PC-9 (cell line): ENCODE measurements at regions not wholly inside any gene's neighbourhood (a gene's known extent, or its start where the extent isn't known, plus 50 kb on each side); places are given as distances from the start of the nearest gene placed in this dataset.

ENCODE experiments used
- BruUV-seq: library from RNA; stranded (reverse); fragments of 400-500 nt; replicated peaks from 2 replicates; lab custom pipeline; 2021; lab: Mats Ljungman, UMichigan
- CTCF ChIA-PET: fragments of 300-600 bp; sonication (Branson Sonifier 250); formaldehyde crosslinking; loops from one replicate; lab custom pipeline; 2022; ENCODE audit warnings: antibody characterized with exemption; lab: Charles Lee
- POLR2A ChIA-PET: fragments of 300-600 bp; sonication (Branson Sonifier 250); formaldehyde crosslinking; loops from one replicate; lab custom pipeline; 2022; ENCODE audit warnings: antibody characterized with exemption; ENCODE audit not compliant: unreplicated experiment; lab: Charles Lee
- DNase-seq, 2 experiments: peaks; one replicate each; pipeline versions ENCODE4 v3.0.0 to v3.0.0-alpha.2; 2015 to 2022; ENCODE audit warnings: mixed read lengths in 1 of 2
- H2AFZ ChIP-seq: fragments of 200-600 bp; sonication (generic); 2 replicates; pipeline ENCODE4 v1.8.1; 2017; ENCODE audit warnings: antibody characterized with exemption
- H3F3A ChIP-seq: fragments of 200-600 bp; sonication (generic); 2 replicates; pipeline ENCODE4 v1.8.1; 2017; ENCODE audit warnings: antibody characterized with exemption, mild to moderate bottlenecking, low read depth; ENCODE audit not compliant: insufficient read depth
- H3K27ac ChIP-seq: fragments of 200-600 bp; sonication (generic); 2 replicates; pipeline ENCODE4 v1.6.1; 2016; ENCODE audit warnings: mixed run types
- H3K27me3 ChIP-seq: fragments of 200-600 bp; sonication (generic); 2 replicates; pipeline ENCODE4 v1.6.1; 2016; ENCODE audit warnings: low read depth, mixed run types; ENCODE audit not compliant: insufficient read depth
- H3K36me3 ChIP-seq: fragments of 200-600 bp; sonication (generic); 2 replicates; pipeline ENCODE4 v1.6.1; 2016; ENCODE audit warnings: low read depth, mixed run types
- H3K4me1 ChIP-seq: fragments of 200-600 bp; sonication (generic); replicated peaks from 2 replicates; pipeline ENCODE4 v1.6.1; 2016; ENCODE audit warnings: mixed run types; ENCODE audit not compliant: insufficient read depth
- H3K4me2 ChIP-seq: fragments of 200-600 bp; sonication (generic); 2 replicates; pipeline ENCODE4 v1.6.1; 2017; ENCODE audit warnings: mixed run types
- H3K4me3 ChIP-seq: fragments of 200-600 bp; sonication (generic); 2 replicates; pipeline ENCODE4 v1.6.1; 2016; ENCODE audit warnings: mixed run types
- H3K79me2 ChIP-seq: fragments of 200-600 bp; sonication (generic); 2 replicates; pipeline ENCODE4 v1.6.1; 2017; ENCODE audit warnings: low read depth, mixed run types
- H3K9me2 ChIP-seq: fragments of 200-600 bp; sonication (generic); 2 replicates; pipeline ENCODE4 v1.8.1; 2017; ENCODE audit warnings: mild to moderate bottlenecking; ENCODE audit not compliant: insufficient read depth
- H3K9me3 ChIP-seq: fragments of 200-600 bp; sonication (generic); 2 replicates; pipeline ENCODE4 v1.8.1; 2016; ENCODE audit warnings: low read depth; ENCODE audit not compliant: insufficient read depth
- H4K20me1 ChIP-seq: fragments of 200-600 bp; sonication (generic); 2 replicates; pipeline ENCODE4 v1.8.1; 2017; ENCODE audit not compliant: insufficient read depth
- EZH2 ChIP-seq: fragments of 200-600 bp; sonication (generic); IDR thresholded peaks from 2 replicates; pipeline ENCODE4 v1.8.0; 2017; ENCODE audit warnings: antibody characterized with exemption, low read depth
- intact Hi-C: fragments of 100-400 bp; cut with micrococcal nuclease; formaldehyde crosslinking; loops from one replicate; pipeline ENCODE4 v1.10.0; 2022; ENCODE audit not compliant: unreplicated experiment
- TF ChIP-seq, protein P1 (sequence below): fragments of 200-600 bp; sonication (generic); conservative IDR thresholded peaks from 2 replicates; pipeline ENCODE4 v1.6.1; 2017; ENCODE audit warnings: mixed run types, antibody characterized with exemption, mild to moderate bottlenecking, moderate library complexity

GRCh38 chr21:41675574-41675973, 91.3 kb downstream of the RIPK4 start:
- no peak for DNase-seq
- H4K20me1 ChIP-seq: no peaks in the 10 kb centered on the region
- peaks cover 14% of the 10 kb centered on the region for H3K79me2 ChIP-seq
- peaks cover 46% of the 10 kb centered on the region for H3F3A ChIP-seq
- no peaks in the 10 kb centered on the region for H3K9me3 ChIP-seq
- no peaks in the 10 kb centered on the region for H3K36me3 ChIP-seq
- 0 out of 2 replicates have a peak overlapping the region, but pooled peaks have one; percentile 99 for H3K27ac ChIP-seq
- no TSS peak for BruUV-seq
- ChIA-PET CTCF (no interaction called here), POLR2A (interaction anchor here (0.6 kb wide), 1 partner anchor 41 kb away, joined by 8 read pairs; no protein-coding TSS in a partner anchor)
- H3K9me2 ChIP-seq: no peaks in the 10 kb centered on the region
- H3K4me1 ChIP-seq: peaks cover 31% of the 10 kb centered on the region
- no peak for TF ChIP-seq EZH2
- TF ChIP-seq, protein P1, sequence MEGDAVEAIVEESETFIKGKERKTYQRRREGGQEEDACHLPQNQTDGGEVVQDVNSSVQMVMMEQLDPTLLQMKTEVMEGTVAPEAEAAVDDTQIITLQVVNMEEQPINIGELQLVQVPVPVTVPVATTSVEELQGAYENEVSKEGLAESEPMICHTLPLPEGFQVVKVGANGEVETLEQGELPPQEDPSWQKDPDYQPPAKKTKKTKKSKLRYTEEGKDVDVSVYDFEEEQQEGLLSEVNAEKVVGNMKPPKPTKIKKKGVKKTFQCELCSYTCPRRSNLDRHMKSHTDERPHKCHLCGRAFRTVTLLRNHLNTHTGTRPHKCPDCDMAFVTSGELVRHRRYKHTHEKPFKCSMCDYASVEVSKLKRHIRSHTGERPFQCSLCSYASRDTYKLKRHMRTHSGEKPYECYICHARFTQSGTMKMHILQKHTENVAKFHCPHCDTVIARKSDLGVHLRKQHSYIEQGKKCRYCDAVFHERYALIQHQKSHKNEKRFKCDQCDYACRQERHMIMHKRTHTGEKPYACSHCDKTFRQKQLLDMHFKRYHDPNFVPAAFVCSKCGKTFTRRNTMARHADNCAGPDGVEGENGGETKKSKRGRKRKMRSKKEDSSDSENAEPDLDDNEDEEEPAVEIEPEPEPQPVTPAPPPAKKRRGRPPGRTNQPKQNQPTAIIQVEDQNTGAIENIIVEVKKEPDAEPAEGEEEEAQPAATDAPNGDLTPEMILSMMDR: no peak
- no peak overlapping the region for H3K4me2 ChIP-seq
- intact Hi-C loops: no loop called here
- no peak overlapping the region for H2AFZ ChIP-seq
- no peak overlapping the region for H3K4me3 ChIP-seq
- no peaks in the 10 kb centered on the region for H3K27me3 ChIP-seq

GRCh38 chr21:41674402-41674801, 92.5 kb downstream of the RIPK4 start:
- H3K27me3 ChIP-seq: no peaks in the 10 kb centered on the region
- BruUV-seq: no TSS peak
- no peaks in the 10 kb centered on the region for H3K9me2 ChIP-seq
- intact Hi-C loops: no loop called here
- no peak overlapping the region for H3K27ac ChIP-seq
- H2AFZ ChIP-seq: no peak overlapping the region
- no peaks in the 10 kb centered on the region for H4K20me1 ChIP-seq
- CTCF ChIA-PET: no interaction called here
- no peaks in the 10 kb centered on the region for H3K9me3 ChIP-seq
- TF ChIP-seq EZH2: no peak
- TF ChIP-seq, protein P1: no peak
- no peaks in the 10 kb centered on the region for H3K36me3 ChIP-seq
- no peak overlapping the region for H3K4me2 ChIP-seq
- no peak overlapping the region for H3K4me3 ChIP-seq
- peaks cover 31% of the 10 kb centered on the region for H3K4me1 ChIP-seq
- POLR2A ChIA-PET: interaction anchor here (0.7 kb wide), 1 partner anchor 148 kb away, joined by 3 read pairs; no protein-coding TSS in a partner anchor
- H3K79me2 ChIP-seq: peaks cover 3% of the 10 kb centered on the region
- no peak for DNase-seq
- H3F3A ChIP-seq: peaks cover 34% of the 10 kb centered on the region

DNA sequence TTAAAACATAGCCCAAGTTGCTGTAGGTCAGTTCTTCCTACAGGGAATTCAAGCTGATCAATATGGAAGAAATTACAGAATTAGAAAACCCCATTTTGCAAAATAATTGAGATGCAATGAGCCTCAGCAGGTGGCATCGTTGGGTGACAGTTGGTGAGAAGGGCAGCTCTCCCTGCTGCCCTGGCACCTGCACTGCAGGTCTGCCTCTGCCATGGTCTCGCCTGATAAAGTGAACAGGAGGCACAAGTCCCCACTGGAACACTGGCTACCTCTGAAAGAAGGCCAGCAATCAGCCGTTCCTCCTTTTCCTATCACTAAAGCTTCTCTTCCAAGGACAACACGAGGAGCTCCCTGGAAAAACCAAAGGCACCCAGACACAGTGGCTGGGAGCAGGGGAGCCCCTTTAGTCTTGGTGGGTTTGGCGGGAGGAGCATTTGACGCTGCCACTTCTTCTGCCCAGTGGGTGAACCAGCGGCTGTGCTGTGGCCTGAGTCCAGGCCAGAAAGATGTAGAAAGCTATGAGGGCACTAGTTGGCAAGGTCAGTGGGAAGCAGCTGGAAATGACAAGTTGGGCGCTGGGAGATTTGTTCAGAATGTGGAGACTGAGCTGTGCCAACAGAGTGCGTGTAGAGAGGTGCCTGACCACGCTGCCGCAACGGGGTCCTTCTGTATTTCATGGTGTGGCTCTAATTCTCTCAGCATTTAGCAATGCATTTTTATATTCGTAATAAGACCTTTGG, 93.1 kb downstream of the RIPK4 start:
- BruUV-seq: no TSS peak
- Histone ChIP-seq H3K36me3 (no peaks in the 10 kb centered on the region), H3K79me2 (no peaks in the 10 kb centered on the region), H3K27me3 (no peaks in the 10 kb centered on the region), H3K4me2 (no peak overlapping the region), H3K4me1 (peaks cover 31% of the 10 kb centered on the region), H4K20me1 (no peaks in the 10 kb centered on the region), H3K9me3 (no peaks in the 10 kb centered on the region), H3F3A (peaks cover 32% of the 10 kb centered on the region), H3K4me3 (no peak overlapping the region), H3K9me2 (no peaks in the 10 kb centered on the region), H3K27ac (no peak overlapping the region), H2AFZ (no peak overlapping the region)
- intact Hi-C loops: no loop called here
- TF ChIP-seq, protein P1: no peak
- TF ChIP-seq EZH2: no peak
- no peak for DNase-seq
- ChIA-PET POLR2A (interaction anchor here (0.7 kb wide), 2 partner anchors 92 to 148 kb away, joined by 3 to 4 read pairs; no protein-coding TSS in a partner anchor), CTCF (interaction anchor here (0.6 kb wide), 1 partner anchor 19 kb away, joined by 4 read pairs; no protein-coding TSS in a partner anchor)
